H1 (cell line): ENCODE measurements at regions not wholly inside any gene's neighbourhood (a gene's known extent, or its start where the extent isn't known, plus 50 kb on each side); places are given as distances from the start of the nearest gene placed in this dataset.

Experiments
- CTCF ChIA-PET: fragments of 300-600 bp; sonication (Branson Sonifier 250); formaldehyde crosslinking; loops from one replicate; lab custom pipeline; 2021; ENCODE audit not compliant: partially characterized antibody; lab: Charles Lee
- POLR2A ChIA-PET: fragments of 300-600 bp; sonication (Branson Sonifier 250); formaldehyde crosslinking; loops from one replicate; lab custom pipeline; 2021; ENCODE audit warnings: inconsistent platforms; ENCODE audit not compliant: partially characterized antibody; lab: Charles Lee
- DNase-seq, 2 experiments: peaks; one replicate each; pipeline versions ENCODE4 v3.0.0 to v3.0.0-alpha.2; 2010 to 2022; ENCODE audit warnings: low spot score in 2 of 2, low read depth in 1 of 2, mixed read lengths in 1 of 2
- FAIRE-seq: peaks from 2 replicates; lab custom pipeline; 2011; peaks lifted over from hg19 to GRCh38; lab: Jason Lieb, UNC
- H2AFZ ChIP-seq: 2 replicates; pipeline ENCODE4 v1.8.1; 2012; ENCODE audit warnings: low read length, inconsistent platforms
- H2AK5ac ChIP-seq: 2 replicates; pipeline ENCODE4 v1.6.1; 2013; ENCODE audit warnings: low read depth, low read length
- H2BK120ac ChIP-seq: replicated peaks from 2 replicates; pipeline ENCODE3; 2013; ENCODE audit warnings: low read depth, low read length, inconsistent platforms
- H2BK12ac ChIP-seq: 2 replicates; pipeline ENCODE4 v1.6.1; 2013; ENCODE audit warnings: low read depth, low read length
- H2BK15ac ChIP-seq: 2 replicates; pipeline ENCODE4 v1.6.1; 2013; ENCODE audit warnings: low read length
- H2BK20ac ChIP-seq: 2 replicates; pipeline ENCODE4 v1.6.1; 2013; ENCODE audit warnings: low read length
- H2BK5ac ChIP-seq: 2 replicates; pipeline ENCODE4 v1.6.1; 2013; ENCODE audit warnings: low read depth, low read length
- H3K14ac ChIP-seq: 2 replicates; pipeline ENCODE4 v1.6.1; 2013; ENCODE audit warnings: inconsistent platforms; ENCODE audit not compliant: insufficient read length
- H3K18ac ChIP-seq: 2 replicates; pipeline ENCODE4 v1.6.1; 2013; ENCODE audit warnings: low read length; ENCODE audit errors: extremely low read depth
- H3K23ac ChIP-seq: 2 replicates; pipeline ENCODE4 v1.6.1; 2013; ENCODE audit warnings: inconsistent platforms; ENCODE audit not compliant: insufficient read length
- H3K23me2 ChIP-seq: 2 replicates; pipeline ENCODE4 v1.6.1; 2013; ENCODE audit warnings: low read depth, low read length
- H3K27ac ChIP-seq: 2 replicates; pipeline ENCODE4 v1.6.1; 2011; ENCODE audit warnings: low read depth, low read length, inconsistent platforms
- H3K27me3 ChIP-seq, 4 experiments: replicated peaks in 1 of 4; 1 replicate in 1 of 4; 2 replicates in 3 of 4; pipeline versions ENCODE4 v1.6.1 to v1.8.1; 2011 to 2013; ENCODE audit warnings: low read length in 3 of 4, mild to moderate bottlenecking in 3 of 4, inconsistent platforms in 2 of 4, mixed read lengths in 2 of 4, moderate library complexity in 1 of 4; ENCODE audit not compliant: control insufficient read depth in 3 of 4, insufficient read depth in 3 of 4; ENCODE audit errors: extremely low read depth in 1 of 4
- H3K36me3 ChIP-seq, 4 experiments: 2 replicates each; pipeline versions ENCODE4 v1.6.1 to v1.8.1; 2011 to 2013; ENCODE audit warnings: mild to moderate bottlenecking in 4 of 4, low read length in 3 of 4, moderate library complexity in 2 of 4, control low read depth in 1 of 4, inconsistent platforms in 1 of 4; ENCODE audit not compliant: insufficient read depth in 4 of 4, control insufficient read depth in 2 of 4
- H3K4ac ChIP-seq: replicated peaks from 2 replicates; pipeline ENCODE3; 2013; ENCODE audit warnings: low read length, low read depth, mixed read lengths, inconsistent platforms; ENCODE audit not compliant: insufficient read length
- H3K4me1 ChIP-seq, 4 experiments: replicated peaks in 1 of 4; 1 replicate in 1 of 4; 2 replicates in 3 of 4; pipeline versions ENCODE4 v1.6.1 to v1.8.1; 2011 to 2013; ENCODE audit warnings: low read length in 3 of 4, inconsistent platforms in 2 of 4, mixed read lengths in 1 of 4; ENCODE audit not compliant: insufficient read depth in 4 of 4, control insufficient read depth in 3 of 4
- H3K4me2 ChIP-seq, 2 experiments: 2 replicates each; pipeline versions ENCODE4 v1.6.1 to v1.8.1; 2011 to 2013; ENCODE audit warnings: low read depth in 2 of 2, low read length in 2 of 2, control low read depth in 1 of 2, inconsistent platforms in 1 of 2, mild to moderate bottlenecking in 1 of 2; ENCODE audit not compliant: insufficient read depth in 1 of 2
- H3K4me3 ChIP-seq, 4 experiments: fragments of 200-600, 300-600 bp in 1 of 4; sonication (generic), shearing (Covaris generic), sonication (Bioruptor Twin) in 1 of 4; 2 replicates each; pipeline versions ENCODE4 v1.5.1 to v1.8.1; 2011 to 2016; ENCODE audit warnings: low read length in 4 of 4, low read depth in 3 of 4, control low read depth in 2 of 4, inconsistent platforms in 2 of 4, mild to moderate bottlenecking in 2 of 4, mixed read lengths in 1 of 4, moderate library complexity in 1 of 4; ENCODE audit not compliant: insufficient read depth in 2 of 4; ENCODE audit errors: extremely low read depth in 1 of 4
- H3K56ac ChIP-seq: replicated peaks from 2 replicates; pipeline ENCODE3; 2013; ENCODE audit warnings: low read depth, mild to moderate bottlenecking, mixed read lengths, low read length, inconsistent platforms; ENCODE audit not compliant: insufficient read length
- H3K79me1 ChIP-seq: 2 replicates; pipeline ENCODE4 v1.6.1; 2013; ENCODE audit warnings: low read depth, low read length, control low read depth
- H3K79me2 ChIP-seq, 2 experiments: 2 replicates each; pipeline versions ENCODE4 v1.6.1 to v1.8.1; 2012 to 2013; ENCODE audit warnings: low read length in 2 of 2, mild to moderate bottlenecking in 2 of 2, inconsistent platforms in 1 of 2; ENCODE audit not compliant: insufficient read depth in 2 of 2, control insufficient read depth in 1 of 2
- H3K9ac ChIP-seq, 4 experiments: replicated peaks in 1 of 4; 1 replicate in 1 of 4; 2 replicates in 3 of 4; pipeline versions ENCODE4 v1.6.1 to v1.8.1; 2011 to 2013; ENCODE audit warnings: low read depth in 3 of 4, low read length in 3 of 4, control low read depth in 2 of 4, mild to moderate bottlenecking in 2 of 4, moderate library complexity in 2 of 4, inconsistent platforms in 1 of 4; ENCODE audit errors: extremely low read depth in 1 of 4
- H3K9me3 ChIP-seq, 2 experiments: 2 replicates each; pipeline versions ENCODE4 v1.6.1 to v1.8.1; 2012 to 2013; ENCODE audit warnings: mild to moderate bottlenecking in 2 of 2, moderate library complexity in 2 of 2, control low read depth in 1 of 2, inconsistent platforms in 1 of 2, low read depth in 1 of 2, low read length in 1 of 2, mixed read lengths in 1 of 2; ENCODE audit not compliant: insufficient read depth in 2 of 2
- H4K20me1 ChIP-seq, 2 experiments: replicated peaks in 1 of 2; 2 replicates each; pipeline versions ENCODE3 to v1.8.1; 2011 to 2013; ENCODE audit warnings: inconsistent platforms in 2 of 2, low read length in 2 of 2, mild to moderate bottlenecking in 1 of 2; ENCODE audit not compliant: insufficient read depth in 2 of 2, control insufficient read depth in 1 of 2
- H4K5ac ChIP-seq: 2 replicates; pipeline ENCODE4 v1.6.1; 2013; ENCODE audit warnings: low read length, low read depth, mixed read lengths, inconsistent platforms; ENCODE audit not compliant: insufficient read length
- H4K8ac ChIP-seq: 2 replicates; pipeline ENCODE4 v1.8.0; 2013; ENCODE audit warnings: mild to moderate bottlenecking, moderate library complexity, low read length, inconsistent platforms; ENCODE audit not compliant: insufficient read depth; ENCODE audit errors: extremely low read depth
- H4K91ac ChIP-seq: replicated peaks from 2 replicates; pipeline ENCODE3; 2013; ENCODE audit warnings: low read length, mixed read lengths, inconsistent platforms; ENCODE audit not compliant: insufficient read length
- CEBPB ChIP-seq: IDR thresholded peaks from 2 replicates; pipeline ENCODE4 v1.6.1; 2012; ENCODE audit warnings: low read depth, low read length
- CHD2 ChIP-seq: IDR thresholded peaks from 2 replicates; pipeline ENCODE4 v1.6.1; 2012; ENCODE audit warnings: low read length, improper control_type of control experiment
- FOSL1 ChIP-seq: IDR thresholded peaks from 2 replicates; pipeline ENCODE4 v1.6.1; 2011; ENCODE audit warnings: mild to moderate bottlenecking, low read depth, low read length, moderate library complexity; ENCODE audit not compliant: insufficient read depth
- GABPA ChIP-seq: IDR thresholded peaks from 2 replicates; pipeline ENCODE4 v1.6.1; 2011; ENCODE audit warnings: mild to moderate bottlenecking, low read length, moderate library complexity, borderline replicate concordance; ENCODE audit not compliant: insufficient read depth
- KDM1A ChIP-seq: fragments of 200-600, 300-600 bp; sonication (generic); IDR thresholded peaks from 2 replicates; pipeline ENCODE4 v1.7.1; 2016; ENCODE audit warnings: mild to moderate bottlenecking, low read length, borderline replicate concordance
- SP1 ChIP-seq: IDR thresholded peaks from 2 replicates; pipeline ENCODE4 v1.6.1; 2011; ENCODE audit warnings: low read depth, low read length
- TEAD4 ChIP-seq: IDR thresholded peaks from 2 replicates; pipeline ENCODE4 v1.6.1; 2012; ENCODE audit warnings: low read depth, low read length, inconsistent platforms, mixed read lengths
- WGBS, 2 experiments: shearing (Covaris generic) in 1 of 2; methylation state at CpG; one replicate each; pipeline versions ENCODE4 v1.1.6 to v1.1.7; 2013 to 2015; ENCODE audit warnings: low lambda C conversion rate in 2 of 2, mixed read lengths in 2 of 2, inconsistent platforms in 1 of 2, low coverage in 1 of 2, missing lambda C conversion rate in 1 of 2; ENCODE audit not compliant: insufficient replicate concordance in 2 of 2, insufficient coverage in 1 of 2, insufficient read length in 1 of 2; ENCODE audit errors: extremely low coverage in 1 of 2, missing lambda C conversion rate in 1 of 2; 5-methylcytosine and 5-hydroxymethylcytosine counted together

DNA sequence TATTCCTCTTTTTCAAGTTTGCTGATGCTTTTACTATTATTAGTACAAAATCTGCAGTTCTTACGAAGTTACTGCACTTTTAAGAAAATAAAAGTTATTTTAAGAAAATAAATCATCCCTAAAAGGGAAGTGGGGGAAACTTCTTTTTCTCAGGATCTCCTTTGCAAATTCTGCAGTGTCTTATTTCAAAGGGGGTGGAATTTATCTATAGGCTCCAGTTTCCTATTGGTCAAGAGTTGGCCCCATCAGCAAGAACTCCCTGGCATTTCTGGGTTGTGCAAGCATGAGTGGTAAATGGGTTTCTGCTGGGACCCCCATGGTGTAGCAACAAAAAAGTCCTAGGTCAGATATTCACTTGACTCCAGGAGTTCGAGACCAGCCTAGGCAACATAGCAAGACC is 136.3 kb upstream of the PRDM1 start:
- Histone ChIP-seq H2BK15ac (no peak overlapping the region), H3K23me2 (no peaks in the 10 kb centered on the region), H3K4me2 (no peak overlapping the region), H3K79me2 (no peaks in the 10 kb centered on the region), H3K27me3 (no peaks in the 10 kb centered on the region), H4K5ac (no peak overlapping the region), H3K79me1 (no peaks in the 10 kb centered on the region), H2AK5ac (no peak overlapping the region), H3K9ac (no peak overlapping the region), H3K4ac (no peak overlapping the region), H4K91ac (no peak overlapping the region), H3K18ac (no peak overlapping the region), H4K20me1 (no peaks in the 10 kb centered on the region), H2BK120ac (no peak overlapping the region), H3K36me3 (no peaks in the 10 kb centered on the region), H3K27ac (no peak overlapping the region), H4K8ac (no peak overlapping the region), H3K14ac (no peak overlapping the region), H3K9me3 (no peaks in the 10 kb centered on the region), H2BK20ac (no peak overlapping the region), H2BK5ac (no peak overlapping the region), H3K4me1 (peaks cover 0 to 4% (median 0%) of the 10 kb centered on the region in 4 experiments; a peak in 3 of 7 replicates), H3K23ac (no peak overlapping the region), H2BK12ac (no peak overlapping the region), H3K56ac (no peak overlapping the region), H2AFZ (no peak overlapping the region), H3K4me3 (no peak overlapping the region)
- ChIA-PET CTCF (interaction anchor here (0.6 to 1.3 kb wide), 5 partner anchors 9 to 451 kb away, joined by 3 to 5 read pairs (median 3); no protein-coding TSS in a partner anchor), POLR2A (interaction anchor here (0.6 kb wide), 1 partner anchor 479 kb away, joined by 3 read pairs; no protein-coding TSS in a partner anchor)
- DNase-seq = no peak
- peak; percentile 52 for FAIRE-seq
- 85% methylated on average over 2 of the region's 2 CpGs; no CpG with 5 or more reads in 1 of the 2 experiments for WGBS, 2 experiments
- TF ChIP-seq SP1 (0 out of 2 replicates have a peak, but pooled peaks have one; percentile 32), CHD2 (no peak), GABPA (no peak), TEAD4 (peak; percentile 46), CEBPB (peak; percentile 90), KDM1A (0 out of 2 replicates have a peak, but pooled peaks have one; percentile 38), FOSL1 (no peak)
